NK-92 treated with Interleukin-12 subunit alpha and Interleukin-12 subunit beta, amount 100 ng/mL, for 24 hours (cell line): ENCODE measurements at regions not wholly inside any gene's neighbourhood (a gene's known extent, or its start where the extent isn't known, plus 50 kb on each side); places are given as distances from the start of the nearest gene placed in this dataset.

Source experiments
- DNase-seq: peaks from one replicate; lab custom pipeline; 2025; lab: John Stamatoyannopoulos, UW

DNA sequence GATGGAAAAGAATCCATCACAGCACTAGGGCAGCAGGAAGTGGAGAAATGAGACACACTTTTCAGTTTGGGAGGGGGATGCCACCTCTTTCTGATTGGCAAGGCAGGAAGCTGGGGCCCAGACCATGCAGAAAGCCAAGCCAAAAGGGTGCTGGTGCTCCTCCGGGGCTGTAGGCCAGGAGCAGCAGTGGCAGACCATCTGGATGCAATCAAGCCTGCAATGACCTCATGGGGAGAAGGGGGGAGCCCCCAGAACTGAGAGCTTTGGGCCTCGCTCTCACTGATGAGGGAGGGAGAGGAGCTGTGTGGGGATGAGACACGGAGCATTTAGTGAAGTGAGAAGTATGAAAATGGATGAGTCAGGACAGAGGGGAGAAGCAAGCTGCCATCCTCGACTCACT, 141.3 kb upstream of the NALF2 start:
- DNase-seq: no peak

DNA sequence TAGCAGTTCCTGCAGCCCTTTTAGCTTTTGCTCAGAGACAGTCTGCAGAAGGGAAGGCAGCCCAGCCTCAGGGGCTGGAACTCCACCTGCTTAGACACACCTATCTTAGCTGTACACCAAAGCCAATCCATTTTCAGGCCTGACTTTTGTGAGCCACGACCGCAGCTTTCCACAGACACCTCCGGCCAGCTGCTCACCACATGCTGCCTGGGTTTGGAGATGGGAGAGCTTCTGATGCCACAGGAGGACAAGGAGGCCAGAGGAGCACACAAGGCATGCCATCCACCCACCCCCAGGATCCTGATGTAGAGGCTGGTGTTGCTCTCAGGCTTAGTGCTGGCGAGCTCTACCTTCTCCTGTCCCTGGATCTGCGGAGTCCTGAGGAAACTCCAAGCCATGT, 141.8 kb upstream of the NALF2 start:
- no peak for DNase-seq

DNA sequence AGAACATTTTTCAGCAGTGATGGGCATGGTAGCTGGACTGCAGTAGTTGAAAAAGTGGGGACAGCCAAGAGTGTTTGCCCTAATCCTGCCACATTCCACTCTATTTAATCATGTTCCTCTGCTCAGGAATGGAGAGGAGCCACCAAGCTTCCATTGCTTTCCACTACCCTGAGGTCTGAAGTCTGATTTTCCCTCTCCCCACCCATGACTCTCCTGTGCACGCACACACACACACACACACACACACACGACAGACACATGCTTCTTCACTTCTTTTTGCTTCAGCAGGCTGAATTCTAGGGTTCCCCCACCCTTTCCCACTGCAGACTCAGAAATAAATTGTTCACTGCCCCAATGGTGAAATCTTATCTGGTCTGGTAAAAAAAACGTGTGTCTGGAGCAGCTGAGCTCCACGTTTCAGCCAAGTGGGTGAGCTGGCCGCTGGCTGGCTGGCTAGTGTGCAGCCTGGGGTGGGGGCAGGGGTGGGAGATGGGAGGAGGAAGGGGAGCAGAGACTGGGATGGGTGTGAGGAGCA, 142.7 kb upstream of the NALF2 start:
- DNase-seq: no peak

DNA sequence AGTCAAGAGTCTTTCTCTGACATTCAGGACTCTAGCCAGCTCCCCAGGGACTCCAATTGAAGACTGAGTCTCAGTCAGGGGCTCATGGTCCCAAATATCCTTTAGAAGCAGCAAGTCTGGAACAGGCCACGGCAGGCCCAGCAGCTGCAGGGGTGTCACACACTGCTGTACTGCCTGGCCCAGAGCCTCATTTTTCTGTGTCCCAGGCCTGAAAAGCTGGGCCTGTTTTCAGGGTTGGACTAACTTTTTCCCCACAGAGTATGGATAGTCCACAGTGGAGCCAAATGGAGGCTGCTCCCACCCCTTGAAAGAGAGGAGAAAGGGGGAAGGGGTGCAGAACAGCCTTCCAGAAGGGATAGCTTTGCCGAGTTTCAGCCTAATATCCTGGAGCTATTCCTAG, 146.8 kb upstream of the NALF2 start:
- DNase-seq: no peak

DNA sequence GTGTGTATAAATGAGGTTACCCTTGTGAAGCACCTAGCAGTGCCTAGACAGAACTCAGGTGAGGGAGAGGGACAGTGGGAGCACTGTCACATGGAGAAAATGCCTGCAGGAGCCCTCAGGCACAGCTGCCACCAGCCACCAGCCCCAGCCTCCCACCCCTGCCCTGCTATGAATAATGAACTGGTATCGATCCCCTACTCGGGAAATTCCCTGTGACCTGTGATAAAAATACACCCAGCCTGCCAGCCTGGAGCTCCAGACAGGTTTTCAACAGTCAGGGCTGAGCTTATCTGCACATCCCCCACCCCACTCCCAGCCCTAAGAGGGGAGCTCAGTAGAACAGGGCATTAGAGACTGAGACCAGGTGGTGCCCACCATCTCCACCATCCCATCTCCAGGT, 159.6 kb upstream of the PJA1 start:
- no peak for DNase-seq

DNA sequence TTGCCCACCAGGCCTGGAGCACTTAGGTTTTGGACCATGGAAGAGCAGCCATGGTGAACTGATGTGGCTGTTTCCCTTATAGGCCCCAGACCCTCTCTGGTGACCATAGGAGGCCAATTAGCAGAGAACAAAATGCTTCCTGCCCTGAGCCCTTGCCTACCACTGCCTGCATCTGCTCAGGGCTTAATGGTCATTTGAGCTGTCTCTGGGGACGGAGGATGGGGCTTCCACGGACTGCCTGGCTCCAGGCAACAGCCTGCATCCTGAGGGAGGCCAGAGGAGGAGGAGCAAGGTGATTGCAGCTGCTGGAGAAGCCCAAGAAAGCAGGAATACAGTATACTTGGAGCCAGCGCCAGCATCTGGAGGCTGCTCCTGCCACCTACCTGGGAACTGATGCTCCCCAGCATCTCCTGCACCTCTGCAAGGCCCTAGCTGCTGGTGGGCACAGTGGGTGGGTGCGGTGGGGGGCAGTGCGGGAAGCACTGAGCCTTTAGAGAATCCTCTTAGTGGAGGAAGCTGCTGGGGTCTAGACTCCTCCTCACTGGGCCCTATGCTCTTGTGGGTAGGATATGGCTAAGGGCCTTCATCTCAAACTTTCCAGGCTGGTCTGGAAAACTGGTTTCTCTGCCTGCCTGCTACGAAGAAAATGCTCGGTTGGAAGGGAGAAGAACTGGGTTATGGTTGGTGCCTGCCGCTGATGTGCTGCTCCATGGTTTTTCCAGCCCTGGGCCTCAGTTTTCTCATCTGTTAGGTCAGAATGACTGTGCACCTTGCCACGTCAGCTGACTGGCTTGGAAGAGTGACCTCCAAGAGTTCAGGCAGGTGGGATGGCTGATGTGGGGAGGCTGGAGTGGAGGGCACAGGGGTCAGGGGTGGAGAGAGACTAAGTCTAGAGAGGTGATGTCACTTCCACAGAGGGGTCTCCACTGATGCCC, 158.8 kb upstream of the PJA1 start:
- no peak for DNase-seq

DNA sequence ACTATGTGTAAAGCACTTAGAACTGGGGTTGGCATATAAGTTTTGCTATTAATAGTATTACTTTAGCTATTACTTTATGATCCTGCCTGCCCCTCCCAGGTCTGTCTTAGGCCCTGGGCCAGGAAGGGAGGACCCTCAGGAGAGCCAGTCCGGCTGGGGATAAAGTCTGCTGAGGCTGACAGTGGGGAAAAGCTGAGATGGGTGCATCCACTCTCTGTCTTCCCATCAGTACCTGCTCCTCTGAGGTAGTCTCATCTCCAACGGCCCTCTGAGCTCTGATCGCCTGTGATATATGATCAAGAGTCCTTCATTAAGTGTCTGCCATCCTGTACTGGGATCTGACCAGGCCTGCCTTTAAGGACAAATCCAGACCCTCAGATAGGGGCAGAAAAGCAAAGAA, 156.5 kb upstream of the PJA1 start:
- DNase-seq: no peak

DNA sequence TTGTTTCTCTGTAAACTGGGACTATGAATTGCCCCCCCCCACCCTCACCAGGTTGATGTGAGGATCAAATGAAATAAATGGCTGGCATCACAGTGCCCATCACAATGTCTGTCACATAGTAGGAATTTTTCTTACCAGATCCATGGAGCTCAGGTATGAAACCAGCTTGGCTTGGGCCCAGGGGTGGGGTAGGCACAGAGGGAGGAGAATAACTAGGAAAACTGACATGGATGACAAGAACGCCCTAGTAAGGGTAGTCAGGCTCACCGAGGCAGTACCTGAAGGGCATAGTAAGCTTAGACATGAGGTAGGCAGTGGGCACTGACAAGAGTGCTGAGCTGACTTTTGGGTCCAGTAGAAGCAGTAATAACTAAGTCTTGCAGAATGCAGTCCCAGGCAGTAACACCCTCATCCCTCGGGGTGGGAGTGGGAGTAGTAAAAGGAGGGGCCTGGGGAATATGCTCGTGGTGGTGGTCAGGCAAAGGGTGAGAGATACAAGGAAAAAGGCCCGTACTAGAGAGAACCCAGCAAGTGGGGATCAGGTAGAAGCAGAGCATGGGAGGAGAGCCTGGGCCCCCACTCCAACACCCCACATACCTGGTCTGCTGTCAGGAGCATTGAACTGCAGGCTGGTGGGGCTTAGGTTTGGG, 155.9 kb upstream of the PJA1 start:
- DNase-seq: no peak

DNA sequence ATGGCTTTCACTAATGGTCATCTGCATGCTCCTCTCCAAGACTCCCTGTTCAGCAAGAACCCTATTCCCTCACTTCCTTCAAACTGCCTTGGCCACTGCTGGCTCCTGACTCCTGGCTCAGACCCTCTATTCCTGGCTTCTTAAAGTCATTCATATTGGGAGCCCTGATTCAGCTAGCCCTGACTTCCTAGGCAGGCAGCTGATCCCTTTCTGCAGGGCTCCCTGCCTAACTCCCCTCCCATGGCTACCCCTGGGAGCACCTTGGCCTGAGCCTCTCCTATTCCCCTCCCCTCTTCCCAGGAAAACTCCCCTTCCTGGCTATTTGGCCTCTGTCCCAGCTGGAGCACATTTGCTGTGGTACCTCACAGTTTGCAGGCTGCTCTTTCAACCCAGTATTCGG, 154.9 kb upstream of the PJA1 start:
- DNase-seq: no peak

DNA sequence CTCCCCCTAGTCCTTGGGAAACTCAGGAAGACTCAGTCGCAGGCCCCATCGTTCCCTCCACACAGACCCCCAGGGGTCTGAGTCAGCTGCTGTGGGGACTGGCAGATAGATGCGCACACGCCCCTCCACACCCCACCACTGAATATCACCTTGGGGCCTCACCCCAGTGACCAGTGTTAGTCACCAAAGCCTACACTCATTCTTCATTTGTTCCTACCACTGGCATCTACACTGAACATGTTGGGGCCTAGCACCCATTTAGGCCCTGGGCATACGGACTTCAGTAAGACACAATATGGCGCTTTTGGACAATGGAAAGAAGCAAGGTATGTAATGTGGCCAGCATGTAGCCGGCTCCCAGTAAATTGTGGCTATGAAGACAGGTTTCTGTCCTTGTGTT, 154.1 kb upstream of the PJA1 start:
- no peak for DNase-seq

DNA sequence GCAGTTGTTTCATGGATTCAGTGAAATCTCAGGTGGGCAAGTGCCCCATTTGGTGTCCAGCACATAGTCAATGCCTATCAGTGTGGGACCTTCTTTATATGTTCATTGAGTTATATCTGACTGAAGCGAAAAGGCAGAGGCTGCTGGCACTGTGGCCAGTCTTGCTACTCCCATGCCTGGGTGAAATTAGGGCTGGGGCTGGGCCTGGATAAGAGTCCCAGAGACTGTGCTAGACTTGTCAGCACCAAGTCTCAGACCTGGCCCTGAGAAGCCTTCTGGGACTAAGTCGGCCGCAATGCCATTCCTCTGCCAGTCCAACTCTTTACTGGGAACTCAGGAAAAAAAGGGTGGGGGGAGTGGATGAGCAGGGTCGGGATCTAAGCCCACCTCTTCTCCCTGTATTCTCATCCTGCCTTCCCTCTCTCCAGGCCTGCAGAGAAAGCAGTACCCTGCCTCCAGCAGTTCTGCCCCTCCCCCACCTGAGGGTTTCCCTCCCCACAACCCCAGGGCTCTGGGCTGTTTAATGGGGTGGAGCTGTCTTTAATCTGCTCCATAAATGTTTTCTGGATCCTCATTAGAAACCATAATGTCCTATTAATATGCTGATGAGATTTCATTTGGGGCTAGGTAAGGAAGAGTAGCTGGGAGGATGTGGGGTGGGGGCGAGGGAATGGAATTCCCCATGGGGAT, 153.5 kb upstream of the PJA1 start:
- DNase-seq: no peak

DNA sequence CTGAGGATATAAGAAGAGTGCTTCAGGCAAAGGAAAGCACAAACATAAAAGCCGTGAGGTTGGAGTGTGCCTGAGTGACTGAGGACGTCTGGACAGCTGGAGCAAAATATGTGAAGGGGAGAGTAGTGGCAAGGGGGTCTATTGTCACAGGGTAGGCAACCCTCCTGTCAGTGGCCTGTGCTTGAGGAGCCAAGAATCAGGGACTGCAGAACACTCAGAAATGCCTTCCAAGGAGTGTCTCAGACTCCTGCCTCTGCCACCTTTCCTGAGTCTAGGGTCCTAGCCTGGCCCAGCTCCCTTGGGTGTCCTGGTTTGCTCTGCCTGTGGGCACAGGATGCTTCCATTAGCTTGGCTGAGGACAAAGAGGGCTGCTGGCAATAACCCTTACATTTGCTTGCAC, 152.5 kb upstream of the PJA1 start:
- no peak for DNase-seq

DNA sequence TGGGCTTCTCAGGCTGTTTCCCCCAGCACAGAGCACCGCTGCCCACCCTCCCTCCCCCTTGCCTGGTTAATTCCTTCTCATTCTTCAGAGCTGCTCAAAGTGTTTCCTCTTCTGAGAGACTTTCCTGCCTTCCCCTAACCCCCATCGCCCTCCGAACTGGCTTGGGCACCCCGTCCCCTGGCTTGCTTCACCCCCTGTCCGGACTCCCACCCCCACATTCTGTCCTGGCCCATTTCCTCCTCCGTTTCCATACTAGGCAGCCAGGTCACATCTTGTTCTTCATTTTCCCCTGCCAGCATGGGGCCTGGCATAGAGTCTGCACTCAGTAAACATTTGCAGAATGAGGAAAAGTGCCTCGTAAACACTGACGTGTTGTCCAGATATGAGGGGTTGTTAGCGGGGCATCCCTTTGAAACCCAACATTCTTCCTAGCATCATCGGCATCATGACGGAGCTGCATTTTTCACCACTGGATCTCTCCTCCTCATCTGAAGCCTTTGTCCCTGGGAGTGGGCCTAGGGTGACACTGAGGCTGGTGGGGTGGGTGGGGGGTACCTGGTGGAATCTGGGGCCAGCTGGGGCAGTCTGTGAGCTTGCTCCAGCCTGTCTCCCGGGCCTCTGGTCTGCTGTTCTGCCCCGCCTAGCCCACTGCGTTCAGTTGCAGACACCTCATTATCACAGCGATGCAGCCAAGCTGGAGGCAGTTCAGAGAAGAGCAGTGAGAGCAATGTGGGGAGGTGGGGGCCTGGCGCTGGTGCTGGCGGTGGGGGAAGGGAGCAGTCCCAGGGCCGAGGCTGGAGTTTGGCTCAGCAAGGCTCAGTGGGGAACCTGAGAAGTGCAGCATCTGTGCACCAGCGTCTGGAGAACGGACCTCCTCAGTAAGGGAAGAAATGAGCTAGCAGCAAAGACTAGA, 149.4 kb upstream of the PJA1 start:
- DNase-seq: no peak

DNA sequence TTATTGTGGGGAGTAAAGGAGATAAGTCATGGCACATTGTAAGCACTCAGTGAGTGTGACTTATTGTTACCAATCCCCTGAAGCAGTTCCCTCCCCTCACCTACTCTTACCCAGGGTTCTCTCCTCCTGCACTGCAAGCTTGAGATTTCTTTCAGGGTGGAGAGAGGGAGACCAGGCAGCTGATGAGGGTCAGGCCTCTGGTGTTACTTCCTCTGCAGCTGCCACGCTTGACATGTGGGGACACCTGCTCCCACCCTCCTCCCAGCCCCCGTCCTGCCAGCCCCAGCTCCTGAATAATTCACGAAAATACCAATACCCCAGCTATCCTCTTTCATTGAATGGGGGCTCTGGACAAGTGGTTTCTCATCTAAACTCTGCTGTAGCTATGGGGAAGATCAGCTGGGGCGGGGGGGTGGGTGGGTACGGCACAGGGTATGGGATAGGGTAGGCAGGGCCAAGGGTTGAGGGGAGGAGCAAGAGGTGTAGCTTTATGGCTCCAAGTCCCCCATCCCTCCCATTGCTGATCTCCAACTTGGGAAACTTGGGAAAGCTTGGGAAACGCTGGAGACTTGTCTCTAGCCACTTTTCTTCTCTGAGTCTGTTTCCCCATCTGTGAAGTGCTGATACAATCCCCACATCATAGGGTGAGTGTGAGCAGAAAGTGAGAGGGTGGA, 148.5 kb upstream of the PJA1 start:
- no peak for DNase-seq

DNA sequence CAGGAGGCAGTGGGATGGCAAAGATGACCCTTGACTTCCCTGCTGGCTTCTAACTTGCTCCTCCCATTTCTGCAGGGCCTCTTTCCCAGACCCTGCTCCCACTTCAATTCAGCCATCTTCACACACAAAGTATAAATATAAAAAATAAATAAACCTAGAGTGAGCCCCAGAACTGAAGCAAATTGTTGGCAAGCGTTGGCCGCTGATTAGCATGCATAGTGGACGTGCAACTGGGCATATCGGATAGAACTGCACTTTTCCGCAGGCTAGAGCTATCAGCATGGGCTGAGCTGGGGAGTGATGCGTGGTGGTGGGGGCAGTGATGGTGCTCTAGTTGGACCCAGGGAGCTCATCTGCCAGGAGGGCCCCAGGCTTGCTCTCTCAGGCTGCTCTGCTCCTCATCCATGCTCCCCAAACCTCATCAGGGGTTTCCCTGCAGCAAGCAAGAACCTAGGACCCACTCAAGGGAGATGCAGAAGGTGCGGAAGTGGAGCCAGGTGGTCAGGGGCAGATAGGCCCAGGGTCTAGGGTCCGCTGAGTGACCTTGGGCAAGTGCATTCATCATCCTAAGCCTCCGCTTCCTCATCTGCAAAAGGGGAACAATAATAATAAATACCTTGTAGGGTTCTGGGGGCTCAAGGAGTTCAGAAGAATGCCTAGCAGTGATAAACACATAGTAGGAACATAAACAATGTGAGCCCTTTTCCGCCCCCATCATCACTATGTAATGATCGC, 146.8 kb upstream of the PJA1 start:
- DNase-seq: no peak

DNA sequence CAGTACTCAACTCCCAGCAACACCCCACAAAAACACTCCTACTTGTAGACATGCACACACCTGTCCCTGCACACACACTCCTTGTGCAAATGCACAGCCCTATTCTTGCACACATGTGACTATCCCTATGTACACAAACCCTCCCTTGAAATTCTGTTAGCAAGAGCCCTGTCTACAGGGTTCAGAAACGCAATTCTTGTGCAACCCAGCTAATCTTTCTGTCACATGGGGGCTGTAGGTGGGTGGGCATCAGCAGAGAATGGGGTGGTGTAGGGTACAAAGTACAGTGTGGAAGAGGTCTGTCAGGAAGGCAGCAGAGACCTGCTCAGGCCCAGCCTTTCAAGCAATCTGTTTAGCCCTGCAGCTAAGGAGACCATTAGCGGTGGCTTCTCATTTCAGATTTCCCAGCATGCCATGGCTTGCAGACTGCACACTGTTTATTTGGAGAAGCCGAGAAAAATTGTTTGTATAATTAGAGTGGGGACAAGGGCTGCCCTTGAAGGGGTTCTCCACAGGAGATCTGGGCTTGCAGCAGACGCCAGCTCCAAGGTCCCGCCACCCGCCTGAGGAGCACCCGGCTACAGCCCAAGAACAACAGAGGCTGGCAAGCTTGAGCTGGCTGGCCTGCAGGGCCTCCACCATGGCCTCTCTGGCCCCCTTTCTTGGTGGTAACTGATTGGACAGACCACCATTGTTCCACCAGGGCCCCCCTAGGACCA, 144.0 kb upstream of the PJA1 start:
- no peak for DNase-seq

DNA sequence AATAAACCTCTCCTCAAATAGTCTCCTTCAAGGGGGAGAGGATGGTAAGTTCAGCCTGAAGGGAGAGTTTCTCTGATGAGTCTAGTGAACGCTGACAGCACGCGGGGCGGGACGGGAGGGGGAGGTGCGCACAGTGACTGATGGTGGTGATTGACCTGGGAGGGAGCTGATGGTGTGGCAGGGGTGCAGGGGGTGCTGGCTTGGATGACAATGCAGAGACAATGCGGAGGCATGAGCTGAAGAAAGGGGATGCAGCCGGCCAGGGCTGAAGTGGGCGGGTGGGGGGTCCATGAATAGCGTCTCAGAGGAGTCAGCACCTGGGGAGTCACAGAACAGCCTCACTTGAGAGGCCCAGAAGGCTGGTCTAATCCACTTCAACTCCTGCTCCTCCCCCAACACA, 142.5 kb upstream of the PJA1 start:
- DNase-seq: no peak

DNA sequence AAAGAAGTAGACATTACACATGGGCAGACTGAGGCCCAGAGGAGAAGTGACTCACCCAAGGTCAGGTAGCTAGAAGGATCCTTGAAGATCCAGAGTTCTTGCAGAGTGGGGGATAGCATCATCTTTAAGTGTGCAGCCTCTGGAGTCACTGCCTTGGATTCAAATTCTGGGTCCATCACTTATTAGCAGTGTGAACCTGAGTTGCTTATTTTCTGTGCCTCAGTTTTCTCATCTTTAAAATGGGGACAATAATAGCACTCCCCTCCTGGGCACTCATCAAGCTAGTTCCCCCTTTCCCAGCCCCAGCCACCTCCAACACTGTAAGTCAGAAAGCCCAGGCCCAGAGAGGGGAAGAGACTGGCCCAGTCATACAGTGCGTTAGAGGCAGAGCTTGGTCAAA, 141.8 kb upstream of the PJA1 start:
- DNase-seq: no peak

DNA sequence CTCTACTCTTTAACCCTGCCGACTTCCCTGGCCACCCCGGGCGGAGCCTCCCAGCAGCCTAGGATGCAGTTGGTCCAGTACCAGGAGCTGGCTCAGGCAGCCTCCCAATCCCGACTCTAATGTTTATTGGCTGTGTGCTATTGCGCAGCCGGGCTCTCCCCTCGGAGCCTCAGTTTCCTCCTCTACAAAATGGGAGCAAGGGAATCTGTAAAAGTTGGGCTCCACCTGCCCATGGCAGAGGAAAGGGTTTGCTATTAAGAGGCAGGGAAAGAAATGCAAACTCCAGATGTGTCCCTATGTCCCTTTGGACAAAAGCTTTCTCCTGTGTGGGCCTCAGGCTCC, 140.8 kb upstream of the PJA1 start:
- DNase-seq: no peak
